ENCODE measurements at regions not wholly inside any gene's neighbourhood (a gene's known extent, or its start where the extent isn't known, plus 50 kb on each side); places are given as distances from the start of the nearest gene placed in this dataset.
"Not testable (repeated sequence)": the region's sequence is repeated elsewhere in the genome, so short reads cannot be mapped to it uniquely, and the experiment has no call there.

- DNase-seq: not testable (repeated sequence)
Observed at GRCh38 chr1:214095896-214096295, 108.1 kb downstream of the PROX1 start.

- no peak for DNase-seq
Observed at GRCh38 chr1:214101246-214101645, 113.5 kb downstream of the PROX1 start.

GRCh38 chr1:214101828-214102227 is 114.1 kb downstream of the PROX1 start:
- DNase-seq: no peak

GRCh38 chr1:214102907-214103306 is 115.1 kb downstream of the PROX1 start:
- no peak for DNase-seq

GRCh38 chr1:214103778-214104177 is 116.0 kb downstream of the PROX1 start:
- DNase-seq: no peak

GRCh38 chr1:214106375-214106774 is 118.6 kb downstream of the PROX1 start:
- DNase-seq: no peak

GRCh38 chr1:214107322-214108096 is 119.7 kb downstream of the PROX1 start:
- no peak for DNase-seq

GRCh38 chr1:214108097-214108446 is 120.3 kb downstream of the PROX1 start:
- no peak for DNase-seq

- no peak for DNase-seq
Observed at GRCh38 chr1:214111796-214112195, 124.0 kb downstream of the PROX1 start.

- no peak for DNase-seq
Observed at GRCh38 chr1:214116258-214116657, 128.5 kb downstream of the PROX1 start.

GRCh38 chr1:214117780-214118179 is 130.0 kb downstream of the PROX1 start:
- no peak for DNase-seq

- no peak for DNase-seq
Observed at GRCh38 chr1:214120191-214120590, 132.4 kb downstream of the PROX1 start.

- DNase-seq: no peak
Observed at GRCh38 chr1:214120951-214121350, 133.2 kb downstream of the PROX1 start.

- DNase-seq: no peak
Observed at GRCh38 chr1:214122110-214122509, 134.3 kb downstream of the PROX1 start.

GRCh38 chr1:214123061-214123784 is 135.4 kb downstream of the PROX1 start:
- peak; percentile 23 for DNase-seq

- no peak for DNase-seq
Observed at GRCh38 chr1:214124281-214124805, 136.6 kb downstream of the PROX1 start.

- DNase-seq: no peak
Observed at GRCh38 chr1:214124915-214125314, 137.1 kb downstream of the PROX1 start.

GRCh38 chr1:214125819-214126218 is 138.0 kb downstream of the PROX1 start:
- DNase-seq: no peak

- DNase-seq: no peak
Observed at GRCh38 chr1:214126697-214127146, 138.9 kb downstream of the PROX1 start.

GRCh38 chr1:214127705-214128104 is 139.9 kb downstream of the PROX1 start:
- no peak for DNase-seq

GRCh38 chr1:214135886-214136285 is 145.1 kb upstream of the SMYD2 start:
- DNase-seq: no peak

- no peak for DNase-seq
Observed at GRCh38 chr1:214136324-214136919, 144.5 kb upstream of the SMYD2 start.

- no peak for DNase-seq
Observed at GRCh38 chr1:214141486-214141885, 139.5 kb upstream of the SMYD2 start.
